NCI-H2029 (cell line): ENCODE measurements at regions not wholly inside any gene's neighbourhood (a gene's known extent, or its start where the extent isn't known, plus 50 kb on each side); places are given as distances from the start of the nearest gene placed in this dataset.

Experiments used
- DNase-seq: peaks from one replicate; lab custom pipeline; 2025; lab: John Stamatoyannopoulos, UW

GRCh38 chr2:13102397-13103063, 385.8 kb downstream of the TRIB2 start:
- no peak for DNase-seq

GRCh38 chr2:13103151-13103550, 386.4 kb downstream of the TRIB2 start:
- no peak for DNase-seq

DNA sequence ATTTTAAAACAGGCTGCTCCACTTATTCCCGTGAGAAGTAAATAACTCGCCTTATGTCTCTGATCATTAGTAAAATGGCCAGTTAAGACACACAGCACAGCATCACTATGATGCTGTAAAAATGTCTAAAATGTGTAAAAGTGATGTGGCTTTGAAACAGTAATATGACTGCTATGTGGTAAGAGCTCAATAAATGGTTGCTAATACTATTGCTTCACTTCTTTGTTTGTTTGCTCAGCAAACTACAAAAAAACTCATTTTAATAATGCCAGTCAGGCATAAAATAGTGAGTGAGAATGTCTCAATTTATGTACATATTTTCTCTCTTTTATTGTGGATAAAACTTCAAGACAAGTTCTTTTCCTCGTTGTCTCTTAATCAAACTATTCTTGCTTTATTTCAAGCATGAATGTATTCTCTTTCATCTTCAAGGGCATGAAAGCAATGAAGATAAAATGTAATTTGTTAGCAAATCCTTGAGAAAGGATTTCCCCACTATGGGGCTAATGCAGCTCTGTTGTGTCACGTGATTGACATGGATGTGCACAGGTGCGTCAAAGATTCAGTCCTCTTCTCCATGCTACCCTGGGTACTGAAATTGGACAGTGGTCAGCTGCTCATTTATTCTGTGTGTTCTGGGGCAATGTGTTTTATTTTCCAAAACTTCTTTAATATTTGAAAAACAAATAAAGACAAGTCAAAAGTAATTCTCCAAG, 387.2 kb downstream of the TRIB2 start:
- no peak for DNase-seq

DNA sequence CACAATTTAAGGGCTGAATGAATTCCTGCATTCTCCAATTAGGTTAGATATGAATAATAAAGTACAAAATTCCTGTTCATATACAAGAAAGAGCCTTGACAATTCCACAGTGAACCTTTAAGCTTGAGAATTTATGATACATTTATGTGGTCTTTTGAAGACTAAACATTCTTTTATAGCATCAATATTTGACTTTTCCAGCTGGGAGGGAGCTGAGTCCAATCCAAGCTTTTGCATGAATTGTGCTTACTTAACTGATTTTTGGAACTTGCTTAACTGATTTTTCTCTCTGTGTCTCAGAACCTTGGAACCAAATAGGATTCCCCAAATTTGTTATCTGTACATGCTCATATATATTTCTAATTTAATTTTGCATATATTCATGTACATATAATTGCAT, 388.0 kb downstream of the TRIB2 start:
- no peak for DNase-seq

DNA sequence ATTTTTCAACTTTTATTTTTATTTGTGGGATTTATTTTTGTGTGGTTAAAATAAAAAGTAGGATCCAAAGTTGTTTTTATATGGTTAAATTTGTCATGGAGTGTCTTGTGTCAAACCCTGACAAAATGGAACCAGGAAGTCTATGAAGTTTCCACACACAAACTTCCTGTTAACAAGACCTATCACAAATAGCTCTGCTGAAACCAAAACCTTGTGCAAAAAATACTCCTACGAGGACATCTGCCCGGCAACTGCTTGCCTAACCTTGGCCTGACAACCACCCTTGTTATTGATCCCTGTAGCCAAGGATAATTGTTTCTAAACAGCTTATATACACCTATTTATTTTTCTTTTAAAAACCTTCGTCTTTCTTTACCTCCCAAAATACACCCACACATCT, 389.6 kb downstream of the TRIB2 start:
- no peak for DNase-seq

DNA sequence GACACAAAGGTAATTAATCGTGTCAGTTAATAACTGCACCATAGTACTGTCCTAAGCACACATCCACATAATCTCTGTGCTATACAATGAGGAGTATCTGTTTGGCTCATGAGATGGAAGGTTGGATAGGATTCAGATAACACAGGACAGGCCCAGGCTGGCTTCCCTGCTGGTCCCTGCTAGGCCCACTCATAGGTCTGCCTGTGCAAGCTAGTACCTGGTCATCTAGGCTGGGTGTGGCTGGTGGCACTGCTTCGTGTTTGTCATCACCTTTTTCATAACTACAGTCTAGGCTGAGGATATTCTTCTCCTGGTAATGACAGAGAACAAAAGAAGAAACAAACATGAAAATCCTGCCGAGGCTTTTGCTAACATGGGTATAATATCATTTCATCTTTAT, 392.8 kb downstream of the TRIB2 start:
- no peak for DNase-seq

GRCh38 chr2:13110825-13111224, 394.1 kb downstream of the TRIB2 start:
- DNase-seq = no peak

DNA sequence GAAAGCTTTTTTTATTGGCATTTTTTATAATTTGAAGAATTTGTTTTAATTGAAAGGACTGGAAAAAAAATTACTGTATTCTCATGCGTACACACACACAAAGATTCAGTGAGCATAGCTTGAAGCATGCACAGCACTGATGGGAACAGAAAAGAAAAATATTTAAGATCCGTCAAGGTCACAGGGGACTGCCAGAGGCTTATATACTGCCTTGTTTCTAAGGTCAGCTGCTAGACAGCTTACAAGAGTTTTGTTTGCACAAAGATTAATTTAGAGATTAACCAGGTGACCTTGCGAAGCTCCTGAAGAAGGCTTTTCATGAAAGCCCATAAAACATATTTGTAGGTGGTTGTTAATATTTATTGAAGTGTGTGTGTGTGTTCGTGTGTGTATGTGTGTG, 396.3 kb downstream of the TRIB2 start:
- no peak for DNase-seq

DNA sequence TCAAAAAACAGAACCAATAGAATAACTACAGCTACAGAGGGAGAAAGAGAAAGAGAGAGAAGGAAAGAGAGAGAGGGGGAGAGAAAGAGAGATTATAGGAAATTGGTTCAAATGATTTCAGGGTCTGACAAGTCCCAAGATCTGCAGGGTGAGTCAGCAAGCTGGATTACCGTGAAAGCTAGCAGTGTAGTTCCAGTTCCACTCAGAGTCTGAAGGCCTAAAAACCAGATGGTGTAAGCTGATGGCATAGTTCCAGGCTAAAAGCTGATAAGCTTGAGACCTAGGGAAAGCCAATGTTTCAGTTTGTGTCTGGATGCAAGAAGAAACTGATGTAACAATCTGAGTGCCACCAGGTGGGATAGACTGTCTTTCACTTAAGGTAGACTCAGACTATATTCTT, 397.7 kb downstream of the TRIB2 start:
- no peak for DNase-seq

GRCh38 chr2:13115643-13116042, 398.9 kb downstream of the TRIB2 start:
- no peak for DNase-seq

- DNase-seq = no peak
These were observed 404.4 kb downstream of the TRIB2 start for GRCh38 chr2:13121096-13121495.

- no peak for DNase-seq
These were observed 411.4 kb downstream of the TRIB2 start for GRCh38 chr2:13128139-13128538.

GRCh38 chr2:13135369-13135768, 418.6 kb downstream of the TRIB2 start:
- no peak for DNase-seq

DNA sequence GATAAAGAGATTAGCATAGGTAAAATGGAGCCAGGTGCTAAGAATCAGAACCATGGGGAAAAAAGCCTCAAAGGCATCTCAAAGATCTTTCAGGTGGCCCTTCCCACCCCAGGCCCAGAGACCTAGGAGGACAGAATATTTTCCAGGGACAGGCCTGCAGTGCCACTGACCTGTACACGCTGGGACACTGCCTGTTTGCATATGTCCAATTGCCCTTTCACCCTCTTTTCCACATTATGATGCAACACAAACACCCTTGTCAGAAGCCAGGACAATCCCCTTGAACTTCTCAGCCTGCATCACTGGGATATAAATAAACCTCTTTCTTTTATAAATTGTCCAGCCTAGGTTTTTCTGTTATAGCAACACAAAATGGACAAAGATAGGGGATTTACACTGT, 419.1 kb downstream of the TRIB2 start:
- no peak for DNase-seq

GRCh38 chr2:13137679-13138078, 420.9 kb downstream of the TRIB2 start:
- DNase-seq = no peak

GRCh38 chr2:13141315-13141714, 424.6 kb downstream of the TRIB2 start:
- no peak for DNase-seq

- no peak for DNase-seq
These were observed 426.7 kb downstream of the TRIB2 start for GRCh38 chr2:13143451-13143850.

- DNase-seq = no peak
These were observed 440.2 kb downstream of the TRIB2 start for GRCh38 chr2:13156916-13157315.

GRCh38 chr2:13158466-13158865, 441.7 kb downstream of the TRIB2 start:
- DNase-seq = no peak

DNA sequence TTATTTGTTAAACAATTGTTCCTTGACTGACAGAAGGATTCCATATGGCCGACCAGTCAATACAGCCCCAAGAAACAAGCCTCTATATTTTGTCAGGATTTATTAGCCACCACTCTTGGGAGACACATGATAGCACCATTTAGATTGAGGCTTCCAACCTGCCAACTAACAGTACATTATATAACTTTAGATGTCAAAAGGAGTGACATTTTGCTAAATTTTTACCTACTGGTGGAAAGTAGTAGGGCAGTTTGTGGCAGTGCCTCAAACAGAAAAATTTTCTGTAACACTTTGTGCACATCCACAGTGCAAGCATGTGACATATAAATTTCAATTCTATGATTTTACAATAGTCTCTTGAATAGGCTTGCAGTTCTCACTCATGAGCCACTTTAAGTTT, 464.0 kb downstream of the TRIB2 start:
- DNase-seq = no peak

DNA sequence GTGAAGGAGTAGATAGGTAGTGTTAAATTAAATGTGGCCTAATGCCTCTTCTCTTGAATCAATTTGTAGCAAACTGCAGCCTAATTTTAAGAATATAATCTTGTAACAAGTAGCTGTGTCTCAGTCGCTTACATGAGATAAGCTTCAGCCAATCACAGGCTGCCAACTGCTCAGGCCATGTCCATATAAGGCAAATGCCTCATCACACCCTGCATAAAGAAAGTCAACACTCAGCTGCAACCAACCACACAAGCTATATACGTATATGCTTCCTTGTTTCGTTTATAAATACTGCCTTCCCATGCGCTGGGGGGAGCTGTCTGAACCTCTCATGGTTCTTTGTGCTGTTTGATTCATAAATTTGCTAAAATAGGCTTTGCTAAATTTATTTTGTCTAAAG, 476.3 kb downstream of the TRIB2 start:
- DNase-seq = peak; percentile 14

DNA sequence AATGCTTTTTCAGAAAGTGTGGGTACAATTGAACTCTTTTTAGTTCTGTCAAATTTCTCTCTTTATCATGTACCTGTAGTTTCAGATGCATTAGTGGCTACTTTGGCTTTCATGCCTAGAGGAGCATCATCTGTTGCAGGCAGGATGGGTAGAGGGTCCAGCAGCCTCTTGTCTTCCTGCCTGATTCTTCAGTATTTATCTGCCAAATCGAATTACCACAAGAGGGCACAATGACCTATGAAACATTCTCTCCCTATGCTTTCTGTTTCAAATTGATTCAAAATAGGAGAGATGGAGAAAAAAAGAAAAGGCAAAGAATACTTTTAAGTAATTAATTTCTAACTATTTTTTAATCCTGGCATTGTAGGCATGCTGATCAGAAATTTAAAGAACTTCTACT, 477.2 kb downstream of the TRIB2 start:
- peak; percentile 7 for DNase-seq

DNA sequence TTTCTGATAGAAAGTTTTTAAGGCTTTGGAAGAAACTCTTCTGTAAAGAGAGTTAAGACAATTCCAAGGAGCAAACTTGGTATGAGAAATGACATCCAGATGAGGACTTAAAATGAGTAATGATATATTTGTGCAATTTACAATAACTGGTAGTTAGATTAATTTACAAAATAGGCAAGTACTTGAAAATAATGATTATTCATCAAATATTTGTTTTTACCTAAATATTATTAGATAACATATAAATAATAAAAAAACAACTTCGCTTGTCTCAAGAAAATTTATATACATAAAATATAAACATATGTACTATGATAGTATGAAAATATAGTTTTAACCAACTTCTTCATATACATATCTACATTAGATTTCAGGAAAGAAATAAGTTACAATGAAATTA, 478.5 kb downstream of the TRIB2 start:
- DNase-seq = no peak

DNA sequence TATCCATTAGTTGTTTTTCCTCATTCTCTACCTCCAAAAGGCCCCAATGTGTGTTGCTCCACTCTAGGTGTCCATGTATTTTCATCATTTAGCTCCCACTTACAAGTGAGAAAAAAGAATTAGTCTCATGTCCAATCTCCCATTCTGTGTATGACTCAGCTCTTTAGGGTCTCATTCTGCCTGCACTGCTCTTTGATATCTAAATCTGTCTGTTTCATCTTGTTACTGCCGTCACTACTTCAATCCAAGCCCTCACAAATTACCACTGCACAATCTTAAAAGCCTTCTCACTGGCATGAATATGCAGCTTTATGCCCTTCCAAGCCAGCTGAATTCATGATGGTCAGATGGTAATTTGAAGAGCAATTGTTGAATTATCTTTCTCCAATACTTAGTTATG, 480.5 kb downstream of the TRIB2 start:
- DNase-seq = no peak
